Skeletal muscle satellite cell (primary cell): ENCODE measurements at regions not wholly inside any gene's neighbourhood (a gene's known extent, or its start where the extent isn't known, plus 50 kb on each side); places are given as distances from the start of the nearest gene placed in this dataset.
"Not testable (repeated sequence)": the region's sequence is repeated elsewhere in the genome, so short reads cannot be mapped to it uniquely, and the experiment has no call there.

Experiments
- H3K27me3 ChIP-seq: 2 replicates; pipeline ENCODE4 v1.7.0; 2013; ENCODE audit warnings: low read length; ENCODE audit not compliant: control insufficient read depth, insufficient read depth
- H3K36me3 ChIP-seq: 2 replicates; pipeline ENCODE4 v1.7.0; 2013; ENCODE audit warnings: mild to moderate bottlenecking, control low read depth, low read length; ENCODE audit not compliant: insufficient read depth
- H3K4me1 ChIP-seq: 2 replicates; pipeline ENCODE4 v1.7.0; 2013; ENCODE audit warnings: low read length; ENCODE audit not compliant: control insufficient read depth, insufficient read depth
- H3K4me2 ChIP-seq: 2 replicates; pipeline ENCODE4 v1.7.0; 2013; ENCODE audit warnings: mild to moderate bottlenecking, low read length
- H3K4me3 ChIP-seq: 2 replicates; pipeline ENCODE4 v1.7.0; 2013; ENCODE audit warnings: low read length
- H3K9ac ChIP-seq: 2 replicates; pipeline ENCODE4 v1.7.0; 2013; ENCODE audit warnings: mild to moderate bottlenecking, low read depth, low read length, moderate library complexity
- H3K9me3 ChIP-seq: replicated peaks from 2 replicates; pipeline ENCODE4 v1.7.0; 2013; ENCODE audit warnings: mild to moderate bottlenecking, control low read depth, low read length

DNA sequence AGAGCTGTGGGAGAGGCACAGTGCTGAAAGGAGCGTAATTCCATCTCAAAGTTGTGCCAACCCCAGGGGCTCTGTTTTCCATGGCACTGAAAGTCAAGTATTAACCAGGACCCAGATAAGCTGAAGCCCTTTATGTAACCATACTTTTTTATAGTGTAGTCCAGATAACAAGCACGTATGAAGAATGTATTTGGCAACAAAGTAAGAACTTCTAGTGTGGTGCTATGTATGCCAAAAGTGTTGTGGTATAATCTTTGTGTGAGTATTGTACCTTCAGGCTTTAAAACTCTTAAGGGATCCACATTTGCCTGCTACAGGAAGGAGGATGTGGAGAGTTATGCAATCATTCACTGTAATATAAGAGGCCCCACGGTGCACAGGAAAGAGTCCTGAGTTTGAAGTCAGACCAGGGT, 129.4 kb downstream of the IBTK start:
- Histone ChIP-seq H3K4me3 (no peak overlapping the region), H3K4me2 (no peak overlapping the region), H3K9ac (no peak overlapping the region), H3K4me1 (no peaks in the 10 kb centered on the region), H3K9me3 (no peaks in the 10 kb centered on the region), H3K27me3 (no peaks in the 10 kb centered on the region), H3K36me3 (no peaks in the 10 kb centered on the region)

DNA sequence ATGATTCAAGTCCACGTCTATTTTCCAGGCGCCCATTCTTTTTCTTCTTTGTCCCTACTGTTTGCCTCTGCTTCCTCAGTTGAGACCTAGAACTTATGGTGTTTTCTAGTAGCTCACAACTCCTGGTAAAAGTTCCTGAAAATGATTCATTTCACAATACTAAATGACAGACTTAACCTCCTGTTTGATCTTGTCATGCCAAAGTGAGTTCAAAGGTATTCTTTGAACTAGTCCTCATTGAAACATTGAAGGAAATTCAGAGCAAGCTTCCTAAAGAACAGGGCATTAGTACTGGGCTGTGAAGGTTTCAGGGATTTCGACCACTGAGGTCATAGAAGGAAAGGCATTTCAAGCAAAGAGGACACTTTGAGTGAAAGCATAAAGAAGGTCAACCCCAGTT, 132.8 kb downstream of the IBTK start:
- Histone ChIP-seq H3K4me3 (no peak overlapping the region), H3K9me3 (no peaks in the 10 kb centered on the region), H3K4me1 (no peaks in the 10 kb centered on the region), H3K36me3 (no peaks in the 10 kb centered on the region), H3K27me3 (no peaks in the 10 kb centered on the region), H3K9ac (no peak overlapping the region), H3K4me2 (no peak overlapping the region)

DNA sequence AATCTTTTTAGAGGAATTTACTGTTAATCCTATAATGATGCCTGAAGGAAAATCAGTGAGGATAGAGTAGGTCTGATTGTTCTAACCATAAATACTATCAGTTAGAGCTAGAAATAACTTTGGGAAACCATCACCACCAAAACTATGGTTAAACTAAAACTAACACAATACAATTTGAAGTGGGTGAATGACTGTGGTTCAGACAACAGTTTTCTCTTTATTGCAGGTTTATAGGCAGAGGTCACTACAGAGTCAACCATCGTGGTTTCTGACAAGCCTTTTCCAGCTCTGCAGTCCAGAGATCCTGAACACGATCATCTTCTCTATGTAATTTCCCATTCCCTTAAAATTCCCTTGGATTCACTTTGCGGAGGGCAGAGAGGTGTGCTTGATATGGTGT, 134.3 kb downstream of the IBTK start:
- Histone ChIP-seq H3K36me3 (no peaks in the 10 kb centered on the region), H3K4me2 (no peak overlapping the region), H3K27me3 (no peaks in the 10 kb centered on the region), H3K4me1 (no peaks in the 10 kb centered on the region), H3K9me3 (no peaks in the 10 kb centered on the region), H3K9ac (no peak overlapping the region), H3K4me3 (no peak overlapping the region)

GRCh38 chr6:82111818-82112217, 135.7 kb downstream of the IBTK start:
- no peak overlapping the region for H3K9ac ChIP-seq
- H3K27me3 ChIP-seq = no peaks in the 10 kb centered on the region
- no peaks in the 10 kb centered on the region for H3K9me3 ChIP-seq
- no peak overlapping the region for H3K4me3 ChIP-seq
- H3K36me3 ChIP-seq = no peaks in the 10 kb centered on the region
- no peak overlapping the region for H3K4me2 ChIP-seq
- H3K4me1 ChIP-seq = no peaks in the 10 kb centered on the region

DNA sequence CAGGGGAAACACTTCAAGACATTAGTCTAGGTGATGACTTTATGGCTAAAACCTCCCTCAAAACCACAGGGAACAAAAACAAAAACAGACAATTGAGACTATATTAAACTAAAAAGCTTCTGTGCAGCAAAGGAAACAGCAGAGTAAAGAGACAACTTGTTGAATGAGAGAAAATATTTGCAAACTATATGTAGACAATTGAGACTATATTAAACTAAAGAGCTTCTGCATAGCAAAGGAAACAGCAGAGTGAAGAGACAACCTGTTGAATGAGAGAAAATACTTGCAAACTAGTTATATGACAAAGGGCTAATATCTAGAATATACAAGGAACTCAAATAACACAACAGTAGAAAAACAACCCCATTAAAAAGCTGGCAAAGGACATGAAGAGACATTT, 136.4 kb downstream of the IBTK start:
- H3K4me1 ChIP-seq = no peaks in the 10 kb centered on the region
- H3K4me2 ChIP-seq = no peak overlapping the region
- H3K9ac ChIP-seq = no peak overlapping the region
- no peaks in the 10 kb centered on the region for H3K27me3 ChIP-seq
- H3K9me3 ChIP-seq = no peaks in the 10 kb centered on the region
- no peak overlapping the region for H3K4me3 ChIP-seq
- no peaks in the 10 kb centered on the region for H3K36me3 ChIP-seq

DNA sequence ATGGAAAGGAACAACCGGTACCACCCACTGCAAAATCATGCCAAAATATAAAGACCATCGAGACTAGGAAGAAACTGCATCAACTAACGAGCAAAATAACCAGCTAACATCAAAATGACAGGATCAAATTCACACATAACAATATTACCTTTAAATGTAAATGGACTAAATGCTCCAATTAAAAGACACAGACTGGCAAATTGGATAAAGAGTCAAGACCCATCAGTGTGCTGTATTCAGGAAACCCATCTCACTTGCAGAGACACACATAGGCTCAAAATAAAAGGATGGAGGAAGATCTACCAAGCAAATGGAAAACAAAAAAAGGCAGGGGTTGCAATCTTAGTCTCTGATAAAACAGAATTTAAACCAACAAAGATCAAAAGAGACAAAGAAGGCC, 144.4 kb downstream of the IBTK start:
- H3K4me3 ChIP-seq, H3K9ac ChIP-seq, H3K4me2 ChIP-seq, H3K27me3 ChIP-seq, H3K4me1 ChIP-seq, H3K36me3 ChIP-seq, H3K9me3 ChIP-seq: not testable (repeated sequence)

GRCh38 chr6:82101374-82102114, 146.0 kb downstream of the IBTK start:
- H3K4me1 ChIP-seq, H3K27me3 ChIP-seq, H3K9ac ChIP-seq, H3K36me3 ChIP-seq, H3K4me2 ChIP-seq, H3K4me3 ChIP-seq, H3K9me3 ChIP-seq: not testable (repeated sequence)

DNA sequence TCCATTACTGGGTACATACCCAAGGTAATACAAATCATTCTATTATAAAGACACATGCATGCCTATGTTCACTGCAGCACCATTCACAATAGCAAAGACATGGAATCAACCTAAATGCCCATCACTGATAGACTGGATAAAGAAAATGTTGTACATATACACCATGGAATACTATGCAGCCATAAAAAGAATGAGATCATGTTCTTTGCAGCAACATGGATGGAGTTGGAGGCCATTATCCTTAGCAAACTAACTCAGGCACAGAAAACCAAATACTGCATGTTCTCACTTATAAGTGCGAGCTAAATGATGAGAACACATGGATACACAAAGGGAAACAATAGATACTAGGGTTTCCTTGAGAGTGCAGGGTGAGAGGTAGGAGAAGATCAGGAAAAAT, 146.8 kb downstream of the IBTK start:
- H3K9ac ChIP-seq, H3K4me1 ChIP-seq, H3K4me2 ChIP-seq, H3K9me3 ChIP-seq, H3K27me3 ChIP-seq, H3K36me3 ChIP-seq, H3K4me3 ChIP-seq: not testable (repeated sequence)

DNA sequence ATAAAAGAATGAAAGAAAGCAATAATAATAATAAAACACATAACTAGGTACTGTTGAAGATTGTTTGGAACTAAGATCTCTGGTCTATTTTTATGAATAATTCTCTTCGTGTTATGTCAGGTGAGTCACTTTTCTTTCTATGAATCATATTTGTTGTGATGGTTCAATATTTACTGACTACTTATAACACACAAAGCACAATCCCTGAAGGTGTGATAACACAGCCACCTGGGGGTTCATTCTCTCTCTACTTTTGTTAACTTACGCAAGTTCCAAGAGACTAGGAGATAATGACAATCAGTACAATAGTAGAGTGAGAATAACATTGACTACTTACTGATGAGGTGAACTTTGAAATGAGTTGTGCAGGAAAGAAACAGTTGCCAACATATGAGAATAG, 149.9 kb downstream of the IBTK start:
- no peak overlapping the region for H3K9ac ChIP-seq
- no peaks in the 10 kb centered on the region for H3K27me3 ChIP-seq
- no peaks in the 10 kb centered on the region for H3K36me3 ChIP-seq
- no peak overlapping the region for H3K4me3 ChIP-seq
- H3K4me2 ChIP-seq = no peak overlapping the region
- no peaks in the 10 kb centered on the region for H3K9me3 ChIP-seq
- H3K4me1 ChIP-seq = no peaks in the 10 kb centered on the region

DNA sequence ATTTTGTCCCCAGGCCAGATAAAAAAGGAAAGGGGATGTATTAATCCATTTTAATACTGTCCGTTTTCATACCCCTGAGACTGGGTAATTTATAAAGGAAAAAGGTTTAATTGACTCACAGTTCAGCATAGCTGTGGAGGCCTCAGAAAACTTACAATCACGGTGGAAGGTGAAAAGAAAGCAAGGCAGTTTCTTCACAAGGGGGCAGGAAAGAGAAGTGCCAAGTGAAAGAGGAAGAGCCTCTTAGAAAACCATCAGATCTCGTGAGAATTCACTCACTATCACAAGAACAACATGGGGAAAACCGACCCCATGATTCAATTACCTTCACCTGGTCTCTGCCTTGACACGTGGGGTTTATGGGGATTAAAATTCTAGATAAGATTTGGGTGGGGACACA, 152.5 kb downstream of the IBTK start:
- Histone ChIP-seq H3K36me3 (no peaks in the 10 kb centered on the region), H3K9me3 (no peaks in the 10 kb centered on the region), H3K9ac (no peak overlapping the region), H3K4me3 (no peak overlapping the region), H3K27me3 (no peaks in the 10 kb centered on the region), H3K4me2 (no peak overlapping the region), H3K4me1 (no peaks in the 10 kb centered on the region)

DNA sequence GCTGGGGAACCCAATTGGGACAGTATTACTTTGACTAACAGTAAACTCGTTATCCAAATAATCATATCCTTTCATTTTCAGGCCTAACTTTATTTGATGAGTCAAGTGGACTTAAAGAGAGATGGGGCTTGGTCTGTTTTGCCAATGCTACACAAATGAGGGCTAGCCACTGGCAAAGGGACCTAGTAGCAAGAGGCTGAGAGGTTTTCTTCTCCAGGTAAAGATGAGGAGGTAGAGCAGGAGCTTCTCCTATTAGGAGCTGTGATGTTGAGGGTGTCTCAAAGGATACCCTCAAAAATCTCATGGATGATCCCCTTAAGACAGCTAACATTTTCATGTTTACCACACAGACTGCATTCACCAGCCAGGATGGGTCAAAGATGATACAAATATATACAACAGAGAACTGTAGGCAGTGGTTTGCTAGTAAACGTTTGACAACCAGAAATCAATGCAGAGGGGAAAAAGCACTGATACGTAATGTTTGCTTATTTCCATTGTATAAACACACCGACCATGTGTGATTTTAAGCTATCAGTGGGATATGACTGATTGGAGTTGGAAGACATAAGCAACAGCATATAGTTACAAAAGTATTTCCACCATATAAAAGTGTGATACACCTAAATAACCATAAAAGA, 153.3 kb downstream of the IBTK start:
- no peak overlapping the region for H3K4me3 ChIP-seq
- no peaks in the 10 kb centered on the region for H3K4me1 ChIP-seq
- no peak overlapping the region for H3K9ac ChIP-seq
- no peak overlapping the region for H3K4me2 ChIP-seq
- H3K9me3 ChIP-seq = no peaks in the 10 kb centered on the region
- no peaks in the 10 kb centered on the region for H3K36me3 ChIP-seq
- H3K27me3 ChIP-seq = no peaks in the 10 kb centered on the region
